CD4-positive, alpha-beta T cell treated with Interleukin-21 for 1 hour (primary cell): ENCODE measurements at regions not wholly inside any gene's neighbourhood (a gene's known extent, or its start where the extent isn't known, plus 50 kb on each side); places are given as distances from the start of the nearest gene placed in this dataset.

Source experiments
- DNase-seq: peaks from one replicate; pipeline ENCODE4 v3.0.0-alpha.2; 2020

GRCh38 chr11:16412525-16413172 is 56.3 kb upstream of the SOX6 start:
- no peak for DNase-seq

DNA sequence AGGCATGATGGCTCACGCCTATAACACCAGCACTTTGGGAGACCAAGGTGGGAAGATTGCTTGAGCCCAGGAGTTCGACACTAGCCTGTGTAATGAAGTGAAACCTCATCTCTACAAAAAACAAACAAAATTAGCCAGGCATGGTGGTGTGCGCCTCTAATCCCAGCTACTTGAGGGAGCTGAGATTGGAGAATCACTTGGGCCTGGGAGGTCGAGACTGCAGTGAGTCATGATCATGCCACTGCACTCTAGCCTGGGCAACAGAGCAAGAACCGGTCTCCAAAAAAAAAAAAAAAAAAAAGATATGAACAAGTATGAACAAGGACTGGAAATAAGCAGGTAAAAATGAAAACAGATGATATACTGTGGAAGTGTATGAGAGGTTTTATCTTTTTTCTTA is 54.1 kb upstream of the SOX6 start:
- no peak for DNase-seq

- no peak for DNase-seq
These were observed 52.3 kb upstream of the SOX6 start for GRCh38 chr11:16408619-16409018.

DNA sequence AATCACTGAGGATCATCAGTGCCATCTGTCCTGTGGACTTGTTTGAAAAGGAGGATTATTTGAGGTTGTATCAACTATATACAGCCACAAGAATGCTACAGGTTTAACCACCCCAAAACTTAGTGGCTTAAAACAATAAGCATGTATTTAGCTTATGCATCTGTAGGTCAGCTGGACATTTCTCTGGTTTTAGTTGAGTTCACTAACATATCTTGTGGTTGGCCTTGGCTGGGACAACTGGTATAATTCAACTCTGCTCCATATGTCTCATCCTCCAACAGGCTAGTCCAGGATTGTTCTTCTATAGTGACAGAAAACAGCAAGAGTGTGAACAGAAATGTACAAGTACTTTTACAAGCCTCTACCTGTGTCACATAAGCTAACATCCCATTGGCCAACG is 49.9 kb upstream of the SOX6 start:
- DNase-seq: no peak
